ENCODE measurements at regions not wholly inside any gene's neighbourhood (a gene's known extent, or its start where the extent isn't known, plus 50 kb on each side); places are given as distances from the start of the nearest gene placed in this dataset.

DNA sequence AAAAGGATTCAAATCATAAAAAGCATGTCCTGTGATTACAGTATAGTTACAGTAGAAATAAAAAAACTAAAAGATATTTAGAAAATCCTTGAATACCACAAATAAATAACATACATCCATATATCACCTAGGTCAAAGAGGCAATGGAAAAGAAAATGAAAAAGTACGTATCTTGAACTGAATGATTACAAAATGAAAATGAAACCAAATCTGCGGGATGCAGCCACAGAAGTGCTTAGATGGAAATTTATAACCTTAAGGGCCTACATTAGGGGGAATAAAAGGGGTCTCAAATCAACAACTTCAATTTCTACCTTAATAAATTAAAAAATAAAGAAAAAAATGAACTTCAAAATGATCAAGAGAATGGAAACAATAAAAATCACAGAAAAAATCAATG, 879.0 kb upstream of the CELF2 start:
- no peak overlapping the region for H3K4me3 ChIP-seq (replicated peaks in 1 of 2; ENCODE audit: low read depth in 1 of 2, low read length in 2 of 2)
- no peaks in the 10 kb centered on the region for H3K9me2 ChIP-seq (ENCODE audit: insufficient read depth)
- H4K20me1 ChIP-seq (ENCODE audit: insufficient read depth) = no peaks in the 10 kb centered on the region
- no peak overlapping the region for H2AFZ ChIP-seq (ENCODE audit: low read depth, low read length, poor library complexity, severe bottlenecking)
- no peaks in the 10 kb centered on the region for H3K36me3 ChIP-seq (ENCODE audit: control insufficient read depth in 1 of 2, insufficient read depth in 2 of 2, low read length in 2 of 2)
- POLR2A ChIA-PET = no interaction called here
- no peak for DNase-seq (ENCODE audit: low read depth, low spot score)
- intact Hi-C loops (cut with micrococcal nuclease) = no loop called here
- ATAC-seq = no peak
- H3K4me2 ChIP-seq (ENCODE audit: low read length) = no peak overlapping the region
- peaks cover 3 to 14% of the 10 kb centered on the region in 2 experiments; a peak in 2 of 4 replicates for H3K9me3 ChIP-seq (ENCODE audit: control insufficient read depth in 1 of 2, insufficient read depth in 1 of 2, low read depth in 1 of 2, low read length in 2 of 2)
- no TSS peak for BruUV-seq (replicated peaks)
- H3K27me3 ChIP-seq (ENCODE audit: insufficient read depth, low read length) = no peaks in the 10 kb centered on the region
- no peak overlapping the region for H3K27ac ChIP-seq (ENCODE audit: low read depth, low read length)
- H3K79me2 ChIP-seq (ENCODE audit: insufficient read depth, low read length) = no peaks in the 10 kb centered on the region
- CTCF ChIA-PET = no interaction called here
- TF ChIP-seq EZH2phosphoT487 (IDR thresholded peaks at IDR 0.05; ENCODE audit: borderline replicate concordance) (no peak), MAX (IDR thresholded peaks at IDR 0.05) (no peak), ZBTB33 (IDR thresholded peaks at IDR 0.05; ENCODE audit: extremely low read depth, insufficient replicate concordance, low read length) (no peak), FOSL1 (IDR thresholded peaks at IDR 0.05; ENCODE audit: low read depth) (no peak), SRF (IDR thresholded peaks at IDR 0.05; ENCODE audit: low read depth) (no peak), TCF7L2 (IDR thresholded peaks at IDR 0.05; ENCODE audit: borderline replicate concordance, extremely low read depth, insufficient read depth, insufficient read length) (no peak), SP1 (IDR thresholded peaks at IDR 0.05; ENCODE audit: low read depth) (no peak), ELF1 (IDR thresholded peaks at IDR 0.05; ENCODE audit: borderline replicate concordance, low read depth) (no peak), EGR1 (IDR thresholded peaks at IDR 0.05; ENCODE audit: low read depth) (no peak), EZH2 (IDR thresholded peaks at IDR 0.05) (no peak), ATF3 (IDR thresholded peaks at IDR 0.05) (no peak), CBX3 (IDR thresholded peaks at IDR 0.05; ENCODE audit: low read depth) (no peak)
- RAD21 ChIA-PET (ENCODE audit: low non-redundant PET in 1 of 2, low total read pairs in 2 of 2, uncharacterized antibody in 2 of 2, unreplicated experiment in 2 of 2) = no interaction called here
- no peak overlapping the region for H3K9ac ChIP-seq (ENCODE audit: low read length)
- no peaks in the 10 kb centered on the region for H3K4me1 ChIP-seq (ENCODE audit: control insufficient read depth in 1 of 2, insufficient read depth in 2 of 2, low read length in 2 of 2)

Measured in HCT116 (cell line).